Duodenal mucosa (tissue), 2 donors: ENCODE measurements at regions not wholly inside any gene's neighbourhood (a gene's known extent, or its start where the extent isn't known, plus 50 kb on each side); places are given as distances from the start of the nearest gene placed in this dataset.
"Not testable (repeated sequence)": the region's sequence is repeated elsewhere in the genome, so short reads cannot be mapped to it uniquely, and the experiment has no call there.

Experiments used
- H3K27ac ChIP-seq: one replicate; pipeline ENCODE4 v1.7.0; 2013; ENCODE audit warnings: low read depth, low read length
- H3K27me3 ChIP-seq, 2 donors: one replicate each; pipeline ENCODE4 v1.7.0; 2013; ENCODE audit warnings: low read length in 2 of 2, control low read depth in 1 of 2; ENCODE audit not compliant: insufficient read depth in 2 of 2, control insufficient read depth in 1 of 2
- H3K36me3 ChIP-seq, 2 donors: one replicate each; pipeline ENCODE4 v1.7.0; 2013; ENCODE audit warnings: low read length in 2 of 2, control low read depth in 1 of 2; ENCODE audit not compliant: insufficient read depth in 2 of 2, control insufficient read depth in 1 of 2
- H3K4me1 ChIP-seq, 2 donors: one replicate each; pipeline ENCODE4 v1.7.0; 2013; ENCODE audit warnings: low read length in 2 of 2, control low read depth in 1 of 2; ENCODE audit not compliant: insufficient read depth in 2 of 2, control insufficient read depth in 1 of 2
- H3K4me3 ChIP-seq, 2 donors: one replicate each; pipeline ENCODE4 v1.7.0; 2013; ENCODE audit warnings: low read length in 2 of 2, low read depth in 1 of 2
- H3K9ac ChIP-seq, 2 donors: one replicate each; pipeline ENCODE4 v1.7.0; 2013; ENCODE audit warnings: low read length in 2 of 2, low read depth in 1 of 2
- H3K9me3 ChIP-seq, 2 donors: one replicate each; pipeline ENCODE4 v1.7.0; 2013; ENCODE audit warnings: low read length in 2 of 2, control low read depth in 1 of 2; ENCODE audit not compliant: control insufficient read depth in 1 of 2

DNA sequence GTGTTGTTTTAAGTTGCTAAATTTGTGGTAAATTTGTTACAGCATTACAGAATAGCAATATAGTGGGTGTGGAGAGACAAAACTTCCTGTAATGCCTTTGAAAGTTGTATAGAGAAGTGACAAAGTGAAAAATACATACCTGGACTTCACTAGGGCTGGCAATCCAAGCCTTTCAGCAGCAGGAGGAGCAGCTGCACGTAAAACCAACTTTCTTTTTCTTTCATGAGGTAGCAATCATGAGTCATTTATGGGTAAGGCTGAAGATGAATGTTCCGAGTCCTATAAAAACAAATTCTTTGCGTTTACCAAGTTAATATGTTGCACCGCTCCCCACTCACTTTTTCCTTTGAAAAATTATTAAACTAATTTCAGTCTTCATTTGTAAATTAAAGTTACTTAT is 1138.2 kb downstream of the TAF11L14 start:
- no peaks in the 10 kb centered on the region for H3K9me3 ChIP-seq
- no peaks in the 10 kb centered on the region for H3K36me3 ChIP-seq
- no peak overlapping the region for H3K27ac ChIP-seq
- no peak overlapping the region for H3K4me3 ChIP-seq
- no peak overlapping the region for H3K9ac ChIP-seq
- no peaks in the 10 kb centered on the region for H3K27me3 ChIP-seq
- no peaks in the 10 kb centered on the region for H3K4me1 ChIP-seq

DNA sequence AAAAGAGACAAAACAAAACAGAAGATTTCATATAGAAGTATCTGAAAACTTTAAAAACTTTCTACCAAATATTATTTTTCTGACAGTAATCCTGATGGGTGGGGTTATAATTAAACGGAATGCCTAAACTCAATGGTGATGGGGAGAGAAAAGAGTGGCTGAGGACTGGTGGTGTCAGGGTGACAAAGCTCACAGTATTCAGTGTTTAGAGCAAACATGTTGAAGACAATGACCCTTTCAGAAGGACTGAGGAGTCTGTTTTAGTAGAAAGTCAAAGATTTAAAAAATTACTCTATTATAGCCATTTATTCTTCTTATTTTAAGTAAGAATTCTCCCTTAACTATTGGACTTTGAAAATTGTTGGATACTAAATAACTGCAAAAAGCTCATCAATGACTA is 1144.0 kb downstream of the TAF11L14 start:
- H3K4me1 ChIP-seq: no peaks in the 10 kb centered on the region
- H3K36me3 ChIP-seq: no peaks in the 10 kb centered on the region
- no peak overlapping the region for H3K27ac ChIP-seq
- no peak overlapping the region for H3K9ac ChIP-seq
- H3K9me3 ChIP-seq: peaks cover 3 to 6% of the 10 kb centered on the region in 2 donors
- no peak overlapping the region for H3K4me3 ChIP-seq
- no peaks in the 10 kb centered on the region for H3K27me3 ChIP-seq

- H3K4me1 ChIP-seq: no peaks in the 10 kb centered on the region
- H3K9ac ChIP-seq: no peak overlapping the region
- no peaks in the 10 kb centered on the region for H3K27me3 ChIP-seq
- no peak overlapping the region for H3K4me3 ChIP-seq
- H3K27ac ChIP-seq: no peak overlapping the region
- H3K9me3 ChIP-seq: peaks cover 0 to 2% of the 10 kb centered on the region in 2 donors
- no peaks in the 10 kb centered on the region for H3K36me3 ChIP-seq
Measured at GRCh38 chr5:18789218-18789998, 1155.1 kb downstream of the TAF11L14 start.

DNA sequence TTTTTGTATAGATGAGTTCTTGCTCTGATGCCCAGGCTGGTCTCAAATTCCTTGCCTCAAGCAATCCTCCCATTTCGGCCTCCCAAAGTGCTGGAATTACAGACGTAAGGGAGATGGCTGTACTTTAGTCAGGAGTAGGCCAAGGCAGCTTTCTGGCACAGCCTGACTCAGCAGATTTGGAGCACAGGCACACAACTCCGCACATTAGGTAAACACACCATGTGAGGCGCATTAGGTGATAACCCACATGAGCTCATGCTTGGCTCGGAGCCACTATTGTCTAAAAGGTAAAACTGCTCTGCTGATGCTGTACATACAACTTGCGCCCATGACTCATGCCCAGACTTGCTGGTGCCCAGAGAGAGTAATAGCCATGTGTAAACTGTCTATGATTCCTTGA is 1157.9 kb downstream of the TAF11L14 start:
- H3K9me3 ChIP-seq: peaks cover 0 to 2% of the 10 kb centered on the region in 2 donors

DNA sequence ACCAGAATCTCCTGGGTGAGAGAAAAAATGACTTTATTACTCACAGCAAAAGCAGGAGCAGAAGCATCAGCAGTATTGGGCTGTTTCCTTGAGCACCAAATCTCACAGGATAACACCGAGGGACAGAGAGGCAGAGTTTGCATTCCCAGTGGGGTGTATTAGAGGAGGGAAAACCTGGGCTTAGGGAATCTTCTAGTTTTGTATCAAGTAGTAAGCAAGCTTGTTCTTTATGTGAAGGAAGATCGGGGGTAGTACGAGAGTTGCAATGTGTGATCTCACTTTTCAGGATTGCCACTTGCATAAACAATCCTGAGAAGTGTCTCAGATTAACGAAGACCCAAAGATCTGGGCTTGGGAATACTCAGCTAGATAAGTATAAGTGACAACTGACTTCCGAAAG is 1163.0 kb downstream of the TAF11L14 start:
- Histone ChIP-seq H3K27me3 (no peaks in the 10 kb centered on the region), H3K9me3 (peaks cover 0 to under 1% of the 10 kb centered on the region in 2 donors)

More for the DNA sequence above, 1157.9 kb downstream of the TAF11L14 start:
- H3K27ac ChIP-seq: no peak overlapping the region
- no peaks in the 10 kb centered on the region for H3K36me3 ChIP-seq
- no peak overlapping the region for H3K9ac ChIP-seq
- H3K4me3 ChIP-seq: no peak overlapping the region
- no peaks in the 10 kb centered on the region for H3K27me3 ChIP-seq
- H3K4me1 ChIP-seq: no peaks in the 10 kb centered on the region

DNA sequence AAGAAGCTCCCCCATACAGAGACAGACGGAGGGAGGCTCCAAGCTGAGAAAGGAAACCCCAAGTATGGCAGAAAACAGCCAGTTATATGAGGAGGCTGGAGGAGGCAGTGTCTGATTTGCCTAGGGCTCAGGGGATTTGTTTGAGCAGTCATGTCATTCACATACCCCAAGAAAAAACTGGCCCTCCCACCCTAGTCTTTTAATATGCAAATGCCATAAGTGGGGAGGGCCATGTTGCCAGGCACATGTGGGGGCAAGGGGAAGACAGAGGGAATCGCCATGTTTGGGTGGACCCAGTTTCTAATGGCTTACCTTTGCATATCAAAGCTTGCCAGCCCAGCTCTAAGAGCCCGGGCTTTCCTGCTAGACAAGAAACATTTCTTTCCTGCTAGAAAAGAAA is 1163.8 kb downstream of the TAF11L14 start:
- Histone ChIP-seq H3K27me3 (no peaks in the 10 kb centered on the region), H3K27ac (no peak overlapping the region), H3K4me3 (no peak overlapping the region), H3K9me3 (no peaks in the 10 kb centered on the region), H3K9ac (no peak overlapping the region), H3K36me3 (no peaks in the 10 kb centered on the region), H3K4me1 (no peaks in the 10 kb centered on the region)

More for the DNA sequence above, 1163.0 kb downstream of the TAF11L14 start:
- H3K4me1 ChIP-seq: no peaks in the 10 kb centered on the region
- H3K27ac ChIP-seq: no peak overlapping the region
- no peaks in the 10 kb centered on the region for H3K36me3 ChIP-seq
- no peak overlapping the region for H3K9ac ChIP-seq
- no peak overlapping the region for H3K4me3 ChIP-seq

DNA sequence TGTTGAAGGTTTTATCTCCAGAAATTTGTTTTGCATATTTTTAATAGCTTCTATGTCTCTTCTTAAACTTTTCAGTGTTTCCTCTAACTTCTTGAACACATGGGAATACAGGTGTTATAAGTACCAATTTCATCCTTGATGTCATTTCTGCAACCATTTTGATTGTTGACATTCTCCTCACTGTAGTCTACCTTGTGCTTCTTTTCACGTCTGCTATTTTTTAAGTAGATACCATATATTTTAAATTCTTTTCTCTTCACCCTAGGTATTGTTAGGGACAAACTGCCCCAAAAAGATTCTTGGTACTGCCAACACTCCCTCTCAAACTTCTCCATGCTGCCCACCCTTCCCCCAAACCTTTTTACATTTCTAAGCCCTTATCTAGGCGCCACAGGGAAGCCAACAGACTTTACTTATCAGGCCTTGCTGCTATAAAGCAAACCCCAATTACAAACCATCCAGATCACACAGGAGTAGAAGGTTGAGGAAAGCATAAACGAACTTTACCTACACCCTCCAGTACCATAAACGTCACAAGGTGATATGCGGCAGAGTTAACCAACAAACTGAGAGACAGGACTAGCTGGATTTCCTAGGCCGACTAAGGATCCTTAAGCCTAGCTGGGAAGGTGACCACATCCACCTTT is 1165.3 kb downstream of the TAF11L14 start:
- no peak overlapping the region for H3K4me3 ChIP-seq
- H3K27ac ChIP-seq: no peak overlapping the region
- no peak overlapping the region for H3K9ac ChIP-seq
- no peaks in the 10 kb centered on the region for H3K36me3 ChIP-seq
- H3K27me3 ChIP-seq: no peaks in the 10 kb centered on the region
- H3K9me3 ChIP-seq: no peaks in the 10 kb centered on the region
- H3K4me1 ChIP-seq: no peaks in the 10 kb centered on the region

GRCh38 chr5:18800293-18801025 is 1166.2 kb downstream of the TAF11L14 start:
- no peak overlapping the region for H3K27ac ChIP-seq
- H3K36me3 ChIP-seq: no peaks in the 10 kb centered on the region
- H3K9ac ChIP-seq: no peak overlapping the region
- no peaks in the 10 kb centered on the region for H3K27me3 ChIP-seq
- H3K4me1 ChIP-seq: no peaks in the 10 kb centered on the region
- no peak overlapping the region for H3K4me3 ChIP-seq
- H3K9me3 ChIP-seq: no peaks in the 10 kb centered on the region

- H3K4me1 ChIP-seq, H3K27me3 ChIP-seq, H3K36me3 ChIP-seq, H3K4me3 ChIP-seq, H3K27ac ChIP-seq, H3K9me3 ChIP-seq, H3K9ac ChIP-seq: not testable (repeated sequence)
Measured at GRCh38 chr5:18801413-18801812, 1167.2 kb downstream of the TAF11L14 start.

DNA sequence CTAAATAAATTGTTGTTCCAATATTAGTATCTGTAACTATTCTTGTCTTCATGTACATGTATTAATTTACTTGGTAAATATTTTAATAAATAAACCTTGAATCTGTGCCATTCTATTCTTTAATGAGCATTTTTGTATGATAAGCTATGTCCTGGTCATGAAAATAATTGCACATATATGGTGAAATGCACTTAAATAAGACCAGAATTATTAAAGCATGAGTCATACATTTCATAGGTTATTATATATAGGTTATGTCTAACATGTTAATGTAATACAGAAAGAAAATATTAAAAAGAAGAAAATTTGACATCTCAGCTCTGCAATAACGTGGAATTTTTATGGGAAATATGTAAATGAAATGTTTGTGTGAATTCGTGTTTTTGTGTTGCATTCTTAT is 1168.1 kb downstream of the TAF11L14 start:
- no peaks in the 10 kb centered on the region for H3K27me3 ChIP-seq
- no peaks in the 10 kb centered on the region for H3K36me3 ChIP-seq
- H3K4me1 ChIP-seq: no peaks in the 10 kb centered on the region
- no peak overlapping the region for H3K9ac ChIP-seq
- H3K27ac ChIP-seq: no peak overlapping the region
- H3K9me3 ChIP-seq: no peaks in the 10 kb centered on the region
- no peak overlapping the region for H3K4me3 ChIP-seq
